GM12873 (cell line): ENCODE measurements at regions not wholly inside any gene's neighbourhood (a gene's known extent, or its start where the extent isn't known, plus 50 kb on each side); places are given as distances from the start of the nearest gene placed in this dataset.

Experiments
- TF ChIP-seq, protein P1 (sequence below): IDR thresholded peaks from 2 replicates; pipeline ENCODE4 v1.5.1; 2012; ENCODE audit warnings: low read depth, mild to moderate bottlenecking, moderate library complexity, low read length, control low read depth; ENCODE audit not compliant: insufficient read depth; ENCODE audit errors: missing control alignments

- TF ChIP-seq, protein P1, sequence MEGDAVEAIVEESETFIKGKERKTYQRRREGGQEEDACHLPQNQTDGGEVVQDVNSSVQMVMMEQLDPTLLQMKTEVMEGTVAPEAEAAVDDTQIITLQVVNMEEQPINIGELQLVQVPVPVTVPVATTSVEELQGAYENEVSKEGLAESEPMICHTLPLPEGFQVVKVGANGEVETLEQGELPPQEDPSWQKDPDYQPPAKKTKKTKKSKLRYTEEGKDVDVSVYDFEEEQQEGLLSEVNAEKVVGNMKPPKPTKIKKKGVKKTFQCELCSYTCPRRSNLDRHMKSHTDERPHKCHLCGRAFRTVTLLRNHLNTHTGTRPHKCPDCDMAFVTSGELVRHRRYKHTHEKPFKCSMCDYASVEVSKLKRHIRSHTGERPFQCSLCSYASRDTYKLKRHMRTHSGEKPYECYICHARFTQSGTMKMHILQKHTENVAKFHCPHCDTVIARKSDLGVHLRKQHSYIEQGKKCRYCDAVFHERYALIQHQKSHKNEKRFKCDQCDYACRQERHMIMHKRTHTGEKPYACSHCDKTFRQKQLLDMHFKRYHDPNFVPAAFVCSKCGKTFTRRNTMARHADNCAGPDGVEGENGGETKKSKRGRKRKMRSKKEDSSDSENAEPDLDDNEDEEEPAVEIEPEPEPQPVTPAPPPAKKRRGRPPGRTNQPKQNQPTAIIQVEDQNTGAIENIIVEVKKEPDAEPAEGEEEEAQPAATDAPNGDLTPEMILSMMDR: no peak
Measured at GRCh38 chr4:181432335-181432734, 810.9 kb upstream of the TENM3 start.

DNA sequence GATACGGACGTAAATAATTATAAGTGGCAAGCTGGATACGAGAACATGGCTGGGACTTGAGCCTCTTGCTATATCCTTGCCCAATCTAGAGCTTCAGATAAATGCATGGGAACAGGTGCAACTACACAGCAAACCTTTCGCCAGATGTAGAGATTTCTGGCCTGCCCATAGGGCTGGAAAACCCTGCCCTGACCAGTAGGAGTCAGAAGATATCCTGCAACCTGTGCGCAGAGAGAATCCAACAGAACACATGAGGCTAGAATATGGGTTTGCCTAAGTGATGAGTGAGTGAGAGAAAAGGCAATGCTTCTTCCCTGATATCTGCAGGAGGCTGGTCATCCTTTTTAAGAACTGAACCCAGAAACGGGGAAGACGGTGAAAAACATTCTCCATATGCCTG is 805.3 kb upstream of the TENM3 start:
- TF ChIP-seq, protein P1: no peak

- TF ChIP-seq, protein P1: no peak
Measured at GRCh38 chr4:181438641-181439040, 804.6 kb upstream of the TENM3 start.

- TF ChIP-seq, protein P1: no peak
Measured at GRCh38 chr4:181443021-181443420, 800.2 kb upstream of the TENM3 start.

DNA sequence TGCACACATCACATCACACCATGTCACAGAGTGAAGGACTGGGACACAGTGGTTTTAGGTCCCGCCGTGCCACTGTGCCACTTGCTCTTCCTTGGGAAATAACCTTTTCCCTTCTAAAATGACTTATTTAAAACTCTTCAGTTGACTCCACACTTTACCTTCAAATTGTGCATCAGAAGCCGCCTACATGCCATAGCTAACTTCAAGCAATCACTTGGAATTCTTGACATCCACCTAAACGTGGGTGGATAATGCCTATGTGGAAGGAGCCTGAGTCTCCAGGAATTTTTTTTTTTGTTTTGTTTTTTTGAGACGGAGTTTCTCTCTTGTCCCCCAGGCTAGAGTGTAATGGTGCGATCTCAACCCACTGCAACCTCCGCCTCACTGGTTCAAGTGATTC is 777.4 kb upstream of the TENM3 start:
- TF ChIP-seq, protein P1: no peak

DNA sequence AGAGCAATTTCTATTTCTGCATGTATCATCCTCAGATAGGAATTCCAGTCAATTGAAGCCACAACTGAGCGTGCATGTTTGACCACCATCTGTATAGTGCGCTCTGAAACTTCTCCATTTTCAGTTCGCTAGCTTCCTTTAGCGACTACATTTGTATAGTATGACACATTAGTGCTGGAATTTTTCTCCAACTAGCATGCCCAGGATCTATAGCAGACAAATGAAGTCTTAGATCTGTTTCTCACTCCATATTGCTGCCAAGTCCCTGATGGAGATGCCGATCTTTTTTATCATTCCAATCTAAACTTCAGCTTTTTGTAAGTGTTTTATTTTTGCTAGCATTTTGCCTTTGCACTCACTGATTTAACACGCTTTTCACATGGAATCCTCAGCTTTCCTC is 774.8 kb upstream of the TENM3 start:
- TF ChIP-seq, protein P1: no peak

DNA sequence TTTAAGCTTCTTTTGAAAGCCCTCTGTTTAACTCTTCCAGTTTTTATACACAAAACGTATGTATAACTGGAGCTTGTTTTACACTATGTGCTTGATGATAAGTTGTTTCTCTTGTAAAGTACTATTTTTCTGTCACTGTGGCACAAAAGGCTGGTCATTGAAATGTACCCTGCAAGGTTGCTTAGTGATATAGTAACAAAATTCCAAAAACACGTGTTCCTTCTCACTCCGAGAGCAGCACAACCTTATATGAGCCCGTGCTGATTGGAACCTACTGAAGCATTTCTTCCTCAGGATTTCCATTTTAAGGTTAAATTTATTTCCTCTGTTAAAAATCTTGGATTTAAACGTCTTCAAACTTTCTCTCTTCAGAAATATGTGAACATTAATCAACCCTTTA is 772.9 kb upstream of the TENM3 start:
- TF ChIP-seq, protein P1: no peak
